ENCODE measurements at regions not wholly inside any gene's neighbourhood (a gene's known extent, or its start where the extent isn't known, plus 50 kb on each side); places are given as distances from the start of the nearest gene placed in this dataset.

- TF ChIP-seq, protein P1, sequence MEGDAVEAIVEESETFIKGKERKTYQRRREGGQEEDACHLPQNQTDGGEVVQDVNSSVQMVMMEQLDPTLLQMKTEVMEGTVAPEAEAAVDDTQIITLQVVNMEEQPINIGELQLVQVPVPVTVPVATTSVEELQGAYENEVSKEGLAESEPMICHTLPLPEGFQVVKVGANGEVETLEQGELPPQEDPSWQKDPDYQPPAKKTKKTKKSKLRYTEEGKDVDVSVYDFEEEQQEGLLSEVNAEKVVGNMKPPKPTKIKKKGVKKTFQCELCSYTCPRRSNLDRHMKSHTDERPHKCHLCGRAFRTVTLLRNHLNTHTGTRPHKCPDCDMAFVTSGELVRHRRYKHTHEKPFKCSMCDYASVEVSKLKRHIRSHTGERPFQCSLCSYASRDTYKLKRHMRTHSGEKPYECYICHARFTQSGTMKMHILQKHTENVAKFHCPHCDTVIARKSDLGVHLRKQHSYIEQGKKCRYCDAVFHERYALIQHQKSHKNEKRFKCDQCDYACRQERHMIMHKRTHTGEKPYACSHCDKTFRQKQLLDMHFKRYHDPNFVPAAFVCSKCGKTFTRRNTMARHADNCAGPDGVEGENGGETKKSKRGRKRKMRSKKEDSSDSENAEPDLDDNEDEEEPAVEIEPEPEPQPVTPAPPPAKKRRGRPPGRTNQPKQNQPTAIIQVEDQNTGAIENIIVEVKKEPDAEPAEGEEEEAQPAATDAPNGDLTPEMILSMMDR (IDR thresholded peaks at IDR 0.05), result no peak
- no peak for TF ChIP-seq POLR2A (IDR thresholded peaks at IDR 0.05)
These were observed 572.5 kb downstream of the MAGEB5 start for GRCh38 chrX:26788402-26788998.
